B cell (primary cell): ENCODE measurements at regions not wholly inside any gene's neighbourhood (a gene's known extent, or its start where the extent isn't known, plus 50 kb on each side); places are given as distances from the start of the nearest gene placed in this dataset.
"Not testable (repeated sequence)": the region's sequence is repeated elsewhere in the genome, so short reads cannot be mapped to it uniquely, and the experiment has no call there.

Source experiments
- ATAC-seq: fragments of 200-7000 bp; cut with Tn5 transposase; one replicate; pipeline ENCODE4 v1.10.0; 2021; ENCODE audit warnings: low read depth, mild to moderate bottlenecking, moderate number of reproducible peaks, moderate library complexity
- CTCF ChIA-PET: fragments of 350-600 bp; sonication (Branson Sonifier 250); formaldehyde crosslinking; loops from one replicate; lab custom pipeline; 2021; ENCODE audit warnings: antibody characterized with exemption, inconsistent platforms; lab: Charles Lee
- POLR2A ChIA-PET: fragments of 350-600 bp; sonication (Branson Sonifier 250); formaldehyde crosslinking; loops from one replicate; lab custom pipeline; 2021; ENCODE audit warnings: antibody characterized with exemption; lab: Charles Lee
- DNase-seq: peaks from one replicate; pipeline ENCODE4 v3.0.0; 2013
- H2AFZ ChIP-seq: 2 replicates; pipeline ENCODE4 v1.6.1; 2012; ENCODE audit warnings: mild to moderate bottlenecking, low read depth, low read length; ENCODE audit not compliant: insufficient read depth, poor library complexity, severe bottlenecking
- H3K27ac ChIP-seq, 2 donors: 1 replicate in 1 of 2; 2 replicates in 1 of 2; pipeline ENCODE4 v1.5.1; 2012 to 2013; ENCODE audit warnings: low read length in 2 of 2, mild to moderate bottlenecking in 2 of 2, moderate library complexity in 1 of 2
- H3K27me3 ChIP-seq, 4 experiments: fragments of 200-600 bp in 1 of 4; sonication (generic) in 1 of 4; replicated peaks in 1 of 4; 1 replicate in 2 of 4; 2 replicates in 2 of 4; pipeline versions ENCODE4 v1.6.1 to v1.7.0; 2013 to 2016; ENCODE audit warnings: low read length in 3 of 4, mild to moderate bottlenecking in 2 of 4, mixed read lengths in 1 of 4, moderate library complexity in 1 of 4; ENCODE audit not compliant: insufficient read depth in 4 of 4, control insufficient read depth in 3 of 4; ENCODE audit errors: control extremely low read depth in 1 of 4
- H3K36me3 ChIP-seq, 2 experiments: replicated peaks in 1 of 2; 1 replicate in 1 of 2; 2 replicates in 1 of 2; pipeline versions ENCODE4 v1.6.1 to v1.7.1; 2013; ENCODE audit warnings: low read length in 1 of 2; ENCODE audit not compliant: insufficient read depth in 2 of 2, control insufficient read depth in 1 of 2; ENCODE audit errors: control extremely low read depth in 1 of 2, extremely low read depth in 1 of 2
- H3K4me1 ChIP-seq, 2 donors: fragments of 200-600 bp in 1 of 2; sonication (generic) in 1 of 2; 1 replicate in 1 of 2; 2 replicates in 1 of 2; pipeline versions ENCODE4 v1.5.1 to v1.6.1; 2013 to 2017; ENCODE audit warnings: low read length in 2 of 2; ENCODE audit not compliant: control insufficient read depth in 2 of 2, insufficient read depth in 2 of 2
- H3K4me2 ChIP-seq: replicated peaks from 2 replicates; pipeline ENCODE3; 2012; ENCODE audit warnings: mild to moderate bottlenecking, low read depth, low read length; ENCODE audit not compliant: poor library complexity, severe bottlenecking
- H3K4me3 ChIP-seq, 5 experiments: fragments of 200-600 bp in 1 of 5; sonication (generic) in 1 of 5; 1 replicate in 3 of 5; 2 replicates in 2 of 5; pipeline versions ENCODE4 v1.5.1 to v1.7.0; 2011 to 2016; ENCODE audit warnings: low read length in 4 of 5, mild to moderate bottlenecking in 4 of 5, low read depth in 2 of 5, control low read depth in 1 of 5, moderate library complexity in 1 of 5; ENCODE audit not compliant: insufficient read depth in 1 of 5; ENCODE audit errors: control extremely low read depth in 1 of 5, extremely low read depth in 1 of 5
- H3K79me2 ChIP-seq: fragments of 200-600 bp; sonication (generic); one replicate; pipeline ENCODE4 v1.6.0; 2016; ENCODE audit warnings: low read length; ENCODE audit not compliant: control insufficient read depth, insufficient read depth
- H3K9ac ChIP-seq: fragments of 200-600 bp; sonication (generic); 2 replicates; pipeline ENCODE4 v1.6.1; 2017; ENCODE audit warnings: mild to moderate bottlenecking, low read length, moderate library complexity
- H3K9me3 ChIP-seq, 3 donors: one replicate each; pipeline versions ENCODE4 v1.6.1 to v1.7.1; 2013; ENCODE audit warnings: low read length in 2 of 3; ENCODE audit not compliant: control insufficient read depth in 2 of 3, insufficient read depth in 1 of 3; ENCODE audit errors: control extremely low read depth in 1 of 3
- H4K20me1 ChIP-seq: 2 replicates; pipeline ENCODE4 v1.6.0; 2012; ENCODE audit warnings: mild to moderate bottlenecking, low read length; ENCODE audit not compliant: insufficient read depth, control insufficient read depth, poor library complexity, severe bottlenecking
- H3K27ac Mint-ChIP-seq: one replicate; pipeline ENCODE4 v1.8.0; 2021; ENCODE audit warnings: mixed read lengths
- H3K27me3 Mint-ChIP-seq: one replicate; pipeline ENCODE4 v1.8.0; 2021; ENCODE audit warnings: mixed read lengths
- H3K4me1 Mint-ChIP-seq: one replicate; pipeline ENCODE4 v1.8.0; 2021; ENCODE audit warnings: mixed read lengths
- H3K4me3 Mint-ChIP-seq: one replicate; pipeline ENCODE4 v1.8.0; 2021; ENCODE audit warnings: mixed read lengths
- H3K9me3 Mint-ChIP-seq: one replicate; pipeline ENCODE4 v1.8.0; 2022; ENCODE audit warnings: mixed read lengths; ENCODE audit not compliant: insufficient read depth
- EZH2 ChIP-seq: IDR thresholded peaks from 2 replicates; pipeline ENCODE4 v1.6.1; 2012; ENCODE audit warnings: borderline replicate concordance, low read depth, mild to moderate bottlenecking, moderate library complexity, low read length; ENCODE audit not compliant: insufficient read depth, poor library complexity, severe bottlenecking
- WGBS: methylation state at CpG from one replicate; pipeline ENCODE4 v1.1.5; 2013; ENCODE audit warnings: missing lambda C conversion rate; ENCODE audit not compliant: insufficient coverage; 5-methylcytosine and 5-hydroxymethylcytosine counted together
- intact Hi-C: fragments of 100-400 bp; cut with micrococcal nuclease; formaldehyde crosslinking; loops from one replicate; pipeline ENCODE4 v1.10.0; 2022
- TF ChIP-seq, protein P1 (sequence below): fragments of 200-600 bp; IDR thresholded peaks from one replicate; pipeline ENCODE4 v1.8.0; 2022; ENCODE audit warnings: antibody characterized with exemption, mild to moderate bottlenecking

GRCh38 chr17:5770441-5771270, 186.3 kb upstream of the NLRP1 start:
- intact Hi-C loops, result no loop called here
- no peak overlapping the region for H3K27ac ChIP-seq
- H3K27ac Mint-ChIP-seq, result no peak overlapping the region
- ChIA-PET POLR2A (no interaction called here), CTCF (no interaction called here)
- ATAC-seq, result no peak
- no peak overlapping the region for H3K9ac ChIP-seq
- H3K4me1 ChIP-seq, result no peaks in the 10 kb centered on the region
- peaks cover 22% of the 10 kb centered on the region for H3K27me3 Mint-ChIP-seq
- no peak overlapping the region for H3K4me2 ChIP-seq
- no peaks in the 10 kb centered on the region for H3K79me2 ChIP-seq
- no peaks in the 10 kb centered on the region for H3K4me1 Mint-ChIP-seq
- DNase-seq, result no peak
- H3K9me3 ChIP-seq, result no peaks in the 10 kb centered on the region
- no peak for TF ChIP-seq EZH2
- TF ChIP-seq, protein P1, sequence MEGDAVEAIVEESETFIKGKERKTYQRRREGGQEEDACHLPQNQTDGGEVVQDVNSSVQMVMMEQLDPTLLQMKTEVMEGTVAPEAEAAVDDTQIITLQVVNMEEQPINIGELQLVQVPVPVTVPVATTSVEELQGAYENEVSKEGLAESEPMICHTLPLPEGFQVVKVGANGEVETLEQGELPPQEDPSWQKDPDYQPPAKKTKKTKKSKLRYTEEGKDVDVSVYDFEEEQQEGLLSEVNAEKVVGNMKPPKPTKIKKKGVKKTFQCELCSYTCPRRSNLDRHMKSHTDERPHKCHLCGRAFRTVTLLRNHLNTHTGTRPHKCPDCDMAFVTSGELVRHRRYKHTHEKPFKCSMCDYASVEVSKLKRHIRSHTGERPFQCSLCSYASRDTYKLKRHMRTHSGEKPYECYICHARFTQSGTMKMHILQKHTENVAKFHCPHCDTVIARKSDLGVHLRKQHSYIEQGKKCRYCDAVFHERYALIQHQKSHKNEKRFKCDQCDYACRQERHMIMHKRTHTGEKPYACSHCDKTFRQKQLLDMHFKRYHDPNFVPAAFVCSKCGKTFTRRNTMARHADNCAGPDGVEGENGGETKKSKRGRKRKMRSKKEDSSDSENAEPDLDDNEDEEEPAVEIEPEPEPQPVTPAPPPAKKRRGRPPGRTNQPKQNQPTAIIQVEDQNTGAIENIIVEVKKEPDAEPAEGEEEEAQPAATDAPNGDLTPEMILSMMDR, result no peak
- no peaks in the 10 kb centered on the region for H3K36me3 ChIP-seq
- H3K9me3 Mint-ChIP-seq, result no peaks in the 10 kb centered on the region
- no peak overlapping the region for H3K4me3 ChIP-seq
- no peak overlapping the region for H3K4me3 Mint-ChIP-seq
- H3K27me3 ChIP-seq, result peaks cover 0 to 8% (median 0%) of the 10 kb centered on the region in 4 experiments
- H2AFZ ChIP-seq, result no peak overlapping the region
- WGBS, result 96% methylated on average over 9 of the region's 17 CpGs
- H4K20me1 ChIP-seq, result no peaks in the 10 kb centered on the region

DNA sequence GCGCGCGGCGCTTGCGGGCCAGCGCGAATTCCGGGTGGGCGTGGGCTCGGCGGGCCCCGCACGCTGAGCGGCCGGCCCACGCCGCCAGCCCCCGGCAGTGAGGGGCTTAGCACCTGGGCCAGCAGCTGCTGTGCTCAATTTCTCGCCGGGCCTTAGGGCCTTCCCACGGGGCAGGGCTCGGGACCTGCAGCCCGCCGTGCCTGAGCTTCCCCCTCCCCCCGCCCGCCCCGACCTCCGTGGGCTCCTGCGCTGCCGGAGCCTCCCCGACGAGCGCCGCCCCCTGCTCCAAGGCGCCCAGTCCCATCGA, 186.9 kb upstream of the NLRP1 start:
- H4K20me1 ChIP-seq, H3K9me3 Mint-ChIP-seq, H3K4me3 Mint-ChIP-seq, H3K27ac Mint-ChIP-seq, H3K9ac ChIP-seq, H3K4me1 ChIP-seq, H3K9me3 ChIP-seq, H2AFZ ChIP-seq, H3K36me3 ChIP-seq, H3K27me3 ChIP-seq, CTCF ChIA-PET, DNase-seq, intact Hi-C loops, H3K4me3 ChIP-seq, ATAC-seq, H3K27ac ChIP-seq, H3K4me2 ChIP-seq, H3K4me1 Mint-ChIP-seq, H3K79me2 ChIP-seq, POLR2A ChIA-PET: not testable (repeated sequence)
- H3K27me3 Mint-ChIP-seq, result peaks cover 22% of the 10 kb centered on the region
- 95% methylated on average over 18 of the region's 36 CpGs for WGBS

GRCh38 chr17:5772017-5772416, 187.7 kb upstream of the NLRP1 start:
- H3K4me1 ChIP-seq, H4K20me1 ChIP-seq, H3K9me3 ChIP-seq, H3K9me3 Mint-ChIP-seq, H3K4me3 ChIP-seq, H3K9ac ChIP-seq, H3K4me1 Mint-ChIP-seq, CTCF ChIA-PET, H3K27ac ChIP-seq, H3K36me3 ChIP-seq, POLR2A ChIA-PET, H3K27ac Mint-ChIP-seq, intact Hi-C loops, DNase-seq, ATAC-seq, H2AFZ ChIP-seq, H3K79me2 ChIP-seq, H3K4me3 Mint-ChIP-seq, H3K27me3 ChIP-seq, H3K4me2 ChIP-seq: not testable (repeated sequence)
- peaks cover 20% of the 10 kb centered on the region for H3K27me3 Mint-ChIP-seq
- 65% methylated on average over 8 of the region's 11 CpGs for WGBS
